K562 (cell line): ENCODE measurements at regions not wholly inside any gene's neighbourhood (a gene's known extent, or its start where the extent isn't known, plus 50 kb on each side); places are given as distances from the start of the nearest gene placed in this dataset.

Experiments used
- BCLAF1 ChIP-seq, 2 experiments: fragments of 450-650 bp in 1 of 2; IDR thresholded peaks; 2 replicates each; pipeline ENCODE4 v1.6.1; 2011 to 2017; ENCODE audit warnings: low read depth in 2 of 2, antibody characterized with exemption in 1 of 2, borderline replicate concordance in 1 of 2, low read length in 1 of 2, mild to moderate bottlenecking in 1 of 2, mixed read lengths in 1 of 2; ENCODE audit not compliant: control insufficient read depth in 1 of 2
- CTCF ChIP-seq, 3 experiments: IDR thresholded peaks in 2 of 3; conservative IDR thresholded peaks in 1 of 3; 2 replicates each; pipeline ENCODE4 v1.5.1; 2011 to 2012; ENCODE audit warnings: low read length in 3 of 3, mild to moderate bottlenecking in 3 of 3, control low read depth in 2 of 3, improper control_type of control experiment in 1 of 3, inconsistent platforms in 1 of 3, low read depth in 1 of 3, mixed read lengths in 1 of 3, moderate library complexity in 1 of 3; ENCODE audit not compliant: insufficient read depth in 2 of 3
- EHMT2 ChIP-seq: fragments of 450-650 bp; IDR thresholded peaks from 2 replicates; pipeline ENCODE4 v1.6.1; 2018; ENCODE audit warnings: antibody characterized with exemption
- EP300 ChIP-seq: IDR thresholded peaks from 2 replicates; pipeline ENCODE4 v1.6.1; 2012; ENCODE audit warnings: low read length, improper control_type of control experiment
- FOSL1 ChIP-seq: fragments of 200-800 bp; sonication (Bioruptor generic); conservative IDR thresholded peaks from 2 replicates; pipeline ENCODE4 v1.6.1; 2016; ENCODE audit warnings: missing genetic modification characterization, missing compliant biosample characterization
- FOXP4 ChIP-seq: sonication (generic); formaldehyde crosslinking; IDR thresholded peaks from 2 replicates; pipeline ENCODE4 v1.8.0; 2022; ENCODE audit warnings: mild to moderate bottlenecking, missing genetic modification reagents, borderline replicate concordance
- KDM1A ChIP-seq, 2 experiments: fragments of 450-650 bp; IDR thresholded peaks; 2 replicates each; pipeline ENCODE4 v1.6.1; 2016; ENCODE audit warnings: mild to moderate bottlenecking in 2 of 2
- KLF16 ChIP-seq: IDR thresholded peaks from 2 replicates; pipeline ENCODE4 v1.6.1; 2016; ENCODE audit warnings: antibody characterized with exemption
- MYC ChIP-seq, 2 experiments: fragments of 250-450 bp in 1 of 2; sonication (Bioruptor Pico) in 1 of 2; IDR thresholded peaks; 2 replicates each; pipeline versions ENCODE4 v1.5.1 to v1.6.1; 2012 to 2021; ENCODE audit warnings: low read depth in 2 of 2, borderline replicate concordance in 1 of 2, improper control_type of control experiment in 1 of 2, low read length in 1 of 2, mild to moderate bottlenecking in 1 of 2, moderate library complexity in 1 of 2
- ZNF274 ChIP-seq: IDR thresholded peaks from 2 replicates; pipeline ENCODE4 v1.6.1; 2011; ENCODE audit warnings: low read depth, mild to moderate bottlenecking, low read length, moderate library complexity, borderline replicate concordance
- ZNF699 ChIP-seq: fragments of 250-450 bp; sonication (Bioruptor Pico); IDR thresholded peaks from 2 replicates; pipeline ENCODE4 v1.8.0; 2021; ENCODE audit warnings: mild to moderate bottlenecking, moderate library complexity; ENCODE audit not compliant: insufficient replicate concordance

GRCh38 chr1:94619731-94620130 lies 78.2 kb upstream of the F3 start:
- no peak for TF ChIP-seq CTCF (IDR thresholded peaks at IDR 0.05 in 2 of 3, conservative IDR thresholded peaks at IDR 0.05 in 1 of 3; ENCODE audit: insufficient read depth in 2 of 3, low read depth in 1 of 3, low read length in 3 of 3)
- TF ChIP-seq FOSL1 = no peak
- TF ChIP-seq EHMT2 = no peak
- no peak for TF ChIP-seq MYC (IDR thresholded peaks at IDR 0.05; ENCODE audit: low read depth, low read length)
- no peak for TF ChIP-seq MYC (CRISPR knock-in tag; IDR thresholded peaks at IDR 0.05; ENCODE audit: borderline replicate concordance, low read depth)
- no peak for TF ChIP-seq KLF16
- no peak for TF ChIP-seq KDM1A (IDR thresholded peaks at IDR 0.05)
- no peak for TF ChIP-seq ZNF274
- TF ChIP-seq BCLAF1 (IDR thresholded peaks at IDR 0.05; ENCODE audit: borderline replicate concordance in 1 of 2, control insufficient read depth in 1 of 2, low read depth in 2 of 2, low read length in 1 of 2) = no peak
- no peak for TF ChIP-seq EP300
- no peak for TF ChIP-seq ZNF699
- TF ChIP-seq FOXP4 = no peak
